ENCODE measurements at regions not wholly inside any gene's neighbourhood (a gene's known extent, or its start where the extent isn't known, plus 50 kb on each side); places are given as distances from the start of the nearest gene placed in this dataset.
A peak's percentile ranks its signal among the peaks of the same experiment; 100 is the strongest.

GRCh38 chr13:97621631-97622030 lies 187.7 kb downstream of the RAP2A start (continued):
- TF ChIP-seq ZNF462 (CRISPR knock-in tag; IDR thresholded peaks at IDR 0.05), result no peak
- TF ChIP-seq STAT1 (IDR thresholded peaks at IDR 0.05; ENCODE audit: unreplicated experiment), result no peak
- no peak for TF ChIP-seq ETS1 (IDR thresholded peaks at IDR 0.05)
- no peak for TF ChIP-seq CREB1 (CRISPR knock-in tag; IDR thresholded peaks at IDR 0.05; ENCODE audit: low read depth)

- Mint-ChIP-seq H3K27ac (peak overlapping the region; percentile 42; the same call in 1 of the 2 replicates), H3K27me3 (ENCODE audit: insufficient read depth, low read depth, poor library complexity) (peaks cover 2% of the 10 kb centered on the region), H3K36me3 (ENCODE audit: low read depth) (peaks cover 3% of the 10 kb centered on the region; the same call in 2 of the 3 replicates), H3K9me3 (peaks cover 5% of the 10 kb centered on the region; the same call in 2 of the 3 replicates), H3K4me3 (no peak overlapping the region), H3K4me1 (peaks cover 5% of the 10 kb centered on the region; the same call in 2 of the 3 replicates)
- Histone ChIP-seq H3F3A (replicated peaks; ENCODE audit: low read depth) (no peaks in the 10 kb centered on the region), H3K36me3 (ENCODE audit: insufficient read depth) (no peaks in the 10 kb centered on the region), H3K4me2 (no peak overlapping the region), H3K27ac (ENCODE audit: low read depth) (no peak overlapping the region), H3K4me3 (no peak overlapping the region), H3K79me2 (replicated peaks; ENCODE audit: insufficient read depth) (no peaks in the 10 kb centered on the region), H3K27me3 (ENCODE audit: insufficient read depth) (no peaks in the 10 kb centered on the region), H3K4me1 (ENCODE audit: insufficient read depth) (no peaks in the 10 kb centered on the region), H4K20me1 (replicated peaks; ENCODE audit: insufficient read depth) (no peaks in the 10 kb centered on the region), H2AFZ (peak overlapping the region; percentile 12; the same call in 1 of the 2 replicates), H3K9me2 (ENCODE audit: insufficient read depth) (no peaks in the 10 kb centered on the region)
- ATAC-seq, result peak; percentile 85
- peak; percentile 42 for DNase-seq (ENCODE audit: low spot score)
- TF ChIP-seq ETS1 (IDR thresholded peaks at IDR 0.05) (no peak), ZNF462 (CRISPR knock-in tag; IDR thresholded peaks at IDR 0.05) (no peak), ZNF114 (CRISPR knock-in tag; IDR thresholded peaks at IDR 0.05) (no peak), EZH2 (IDR thresholded peaks at IDR 0.05; ENCODE audit: low read depth, unreplicated experiment) (no peak), STAT1 (IDR thresholded peaks at IDR 0.05; ENCODE audit: unreplicated experiment) (no peak), JUNB (IDR thresholded peaks at IDR 0.05; ENCODE audit: unreplicated experiment) (no peak)
Measured at GRCh38 chr13:97627566-97627965, 193.6 kb downstream of the RAP2A start.
